ENCODE measurements at regions not wholly inside any gene's neighbourhood (a gene's known extent, or its start where the extent isn't known, plus 50 kb on each side); places are given as distances from the start of the nearest gene placed in this dataset.

GRCh38 chr11:20249796-20250195 lies 89.5 kb upstream of the DBX1 start:
- TF ChIP-seq CTCF (IDR thresholded peaks at IDR 0.05) (no peak), POLR2A (IDR thresholded peaks at IDR 0.05) (no peak)
- no peak overlapping the region for H3K4me3 ChIP-seq (ENCODE audit: low read depth, poor library complexity, severe bottlenecking)
- intact Hi-C loops (cut with DNase I; ENCODE audit: low total_unique reads) = no loop called here
- WGBS, 2 donors = 56 to 63% methylated on average over 3 of the region's 3 CpGs
- DNase-seq (ENCODE audit: low spot score in 2 of 2) = no peak

- intact Hi-C loops (cut with DNase I; ENCODE audit: low total_unique reads) = no loop called here
- no peak overlapping the region for H3K4me3 ChIP-seq (ENCODE audit: low read depth, poor library complexity, severe bottlenecking)
- DNase-seq (ENCODE audit: low spot score in 2 of 2) = no peak
- TF ChIP-seq POLR2A (IDR thresholded peaks at IDR 0.05) (no peak), CTCF (IDR thresholded peaks at IDR 0.05) (no peak)
- 63 to 66% methylated on average over 5 of the region's 5 CpGs for WGBS, 2 donors
These were observed 89.1 kb upstream of the DBX1 start for GRCh38 chr11:20249378-20249777.

GRCh38 chr11:20248871-20249270 lies 88.6 kb upstream of the DBX1 start:
- no peak for DNase-seq (ENCODE audit: low spot score in 2 of 2)
- TF ChIP-seq CTCF (IDR thresholded peaks at IDR 0.05) (no peak), POLR2A (IDR thresholded peaks at IDR 0.05) (no peak)
- no peak overlapping the region for H3K4me3 ChIP-seq (ENCODE audit: low read depth, poor library complexity, severe bottlenecking)
- intact Hi-C loops (cut with DNase I; ENCODE audit: low total_unique reads) = no loop called here
- 74 to 75% methylated on average over 2 of the region's 2 CpGs for WGBS, 2 donors

GRCh38 chr11:20248121-20248772 lies 88.0 kb upstream of the DBX1 start:
- H3K4me3 ChIP-seq (ENCODE audit: low read depth, poor library complexity, severe bottlenecking) = no peak overlapping the region
- TF ChIP-seq CTCF (IDR thresholded peaks at IDR 0.05) = no peak
- no peak for TF ChIP-seq POLR2A (IDR thresholded peaks at IDR 0.05)
- intact Hi-C loops (cut with DNase I; ENCODE audit: low total_unique reads) = no loop called here
- WGBS, 2 donors = 41% methylated on average over 6 of the region's 6 CpGs
- no peak for DNase-seq (ENCODE audit: low spot score in 2 of 2)

GRCh38 chr11:20247591-20248007 lies 87.3 kb upstream of the DBX1 start:
- TF ChIP-seq POLR2A (IDR thresholded peaks at IDR 0.05) (no peak), CTCF (IDR thresholded peaks at IDR 0.05) (no peak)
- intact Hi-C loops (cut with DNase I; ENCODE audit: low total_unique reads) = no loop called here
- no peak for DNase-seq (ENCODE audit: low spot score in 2 of 2)
- 47 to 51% methylated on average over 9 of the region's 9 CpGs for WGBS, 2 donors
- H3K4me3 ChIP-seq (ENCODE audit: low read depth, poor library complexity, severe bottlenecking) = no peak overlapping the region

- TF ChIP-seq CTCF (IDR thresholded peaks at IDR 0.05) (no peak), POLR2A (IDR thresholded peaks at IDR 0.05) (no peak)
- 76 to 83% methylated on average over 3 of the region's 3 CpGs for WGBS, 2 donors
These were observed 83.7 kb upstream of the DBX1 start for GRCh38 chr11:20243974-20244373.

More at GRCh38 chr11:20243974-20244373, 83.7 kb upstream of the DBX1 start:
- DNase-seq (ENCODE audit: low spot score in 2 of 2) = no peak
- H3K4me3 ChIP-seq (ENCODE audit: low read depth, poor library complexity, severe bottlenecking) = no peak overlapping the region
- intact Hi-C loops (cut with DNase I; ENCODE audit: low total_unique reads) = no loop called here
